GOT3 (cell line): ENCODE measurements at regions not wholly inside any gene's neighbourhood (a gene's known extent, or its start where the extent isn't known, plus 50 kb on each side); places are given as distances from the start of the nearest gene placed in this dataset.

Source experiments
- DNase-seq: peaks from one replicate; lab custom pipeline; 2025; ENCODE audit warnings: mixed read lengths; lab: John Stamatoyannopoulos, UW

DNA sequence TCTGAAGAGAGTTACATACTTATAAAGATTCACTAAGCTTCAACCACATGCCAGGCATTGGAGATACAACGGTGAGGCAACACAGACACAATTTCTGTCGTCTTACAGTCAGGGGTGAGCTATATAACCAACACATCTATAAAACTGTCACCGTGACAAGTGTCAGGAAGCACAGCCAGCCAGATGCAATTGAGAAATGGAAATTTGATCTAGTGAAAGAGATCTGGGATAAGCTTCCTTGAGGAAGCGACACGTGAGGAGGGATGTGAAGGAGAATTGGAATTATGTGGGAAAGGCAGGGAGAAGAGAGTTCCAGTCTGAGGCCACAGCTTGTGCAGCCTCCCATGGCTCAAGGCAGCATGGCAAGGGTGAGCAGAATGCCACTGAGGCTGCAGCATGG, 50.9 kb upstream of the ZNF354B start:
- no peak for DNase-seq

DNA sequence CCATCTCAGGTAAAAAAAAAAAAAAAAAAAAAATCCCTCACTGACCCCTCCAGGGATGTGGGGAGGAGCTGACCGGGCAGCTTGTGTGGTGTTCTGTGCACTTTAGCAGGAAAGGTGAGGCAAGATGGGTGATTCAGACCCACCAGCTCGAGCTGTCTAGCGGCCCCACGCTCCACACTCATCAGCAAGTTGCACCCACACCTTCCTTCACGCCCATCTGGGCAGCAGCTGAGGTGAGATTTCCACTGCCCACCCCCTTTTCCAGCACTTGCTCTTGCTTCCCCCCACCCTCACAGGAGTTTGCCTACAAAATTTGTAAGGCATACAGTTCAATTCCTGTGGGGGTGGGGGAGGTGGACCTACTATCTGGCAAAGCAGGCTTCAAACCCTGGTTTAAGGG, 58.7 kb upstream of the ZNF354B start:
- DNase-seq: no peak

DNA sequence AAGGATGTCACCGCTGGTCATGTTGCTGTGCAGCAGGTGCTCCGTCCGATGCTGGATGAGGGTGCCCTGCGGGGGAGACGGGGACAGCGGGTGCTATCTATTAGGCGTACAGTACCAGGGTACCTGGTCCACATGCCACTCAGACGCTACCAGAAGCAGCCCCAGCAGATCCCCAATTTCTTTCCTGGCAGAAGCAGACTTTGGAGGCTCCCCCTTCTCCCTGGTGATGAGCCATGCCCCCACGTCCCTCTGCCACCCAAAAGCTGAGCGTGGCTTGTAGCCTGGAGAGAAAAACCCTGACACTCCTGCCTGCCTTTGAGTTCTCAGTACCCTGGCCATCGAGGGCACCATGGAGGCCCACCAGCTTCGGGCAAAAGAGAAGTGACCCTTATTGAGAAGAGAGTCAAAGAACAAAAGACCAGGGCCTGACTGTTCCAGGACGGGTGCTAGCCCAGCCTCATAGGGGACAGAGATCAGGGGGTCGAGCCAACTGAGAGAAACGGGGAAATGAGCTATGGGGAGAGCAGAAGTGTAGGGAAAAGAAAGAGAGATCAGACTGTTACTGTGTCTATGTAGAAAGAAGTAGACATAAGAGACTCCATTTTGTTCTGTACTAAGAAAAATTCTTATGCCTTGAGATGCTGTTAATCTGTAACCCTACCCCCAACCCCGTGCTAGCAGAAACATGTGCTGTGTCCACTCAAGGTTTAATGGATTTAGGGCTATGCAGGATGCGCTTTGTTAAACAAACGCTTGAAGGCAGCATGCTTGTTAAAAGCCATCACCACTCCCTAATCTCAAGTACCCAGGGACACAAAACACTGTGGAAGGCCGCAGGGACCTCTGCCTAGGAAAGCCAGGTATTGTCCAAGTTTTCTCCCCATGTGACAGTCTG, 62.0 kb upstream of the ZNF354B start:
- DNase-seq: no peak

- DNase-seq: no peak
Measured at GRCh38 chr5:178797101-178797521, 62.6 kb upstream of the ZNF354B start.

GRCh38 chr5:178796165-178796945, 63.4 kb upstream of the ZNF354B start:
- no peak for DNase-seq

DNA sequence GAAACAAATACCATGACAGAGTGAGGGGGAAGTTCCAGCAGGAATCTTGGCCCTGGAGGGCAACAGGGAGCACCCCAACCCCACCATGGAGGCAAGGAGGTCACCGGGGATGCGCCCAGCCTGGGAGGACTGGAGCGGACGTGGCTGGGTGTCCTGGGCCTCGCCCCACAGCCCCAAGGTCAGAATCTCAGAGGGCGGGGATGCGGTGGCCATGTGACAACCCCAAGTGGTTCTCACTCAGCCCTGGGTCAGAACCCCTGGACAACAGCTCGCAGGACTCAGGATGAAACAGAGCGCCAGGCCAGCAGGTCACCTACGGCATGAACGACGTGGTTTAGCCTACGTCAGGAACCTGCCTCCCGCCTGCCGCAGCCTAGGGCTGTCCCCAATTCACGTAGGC, 64.0 kb upstream of the ZNF354A start:
- DNase-seq: no peak

DNA sequence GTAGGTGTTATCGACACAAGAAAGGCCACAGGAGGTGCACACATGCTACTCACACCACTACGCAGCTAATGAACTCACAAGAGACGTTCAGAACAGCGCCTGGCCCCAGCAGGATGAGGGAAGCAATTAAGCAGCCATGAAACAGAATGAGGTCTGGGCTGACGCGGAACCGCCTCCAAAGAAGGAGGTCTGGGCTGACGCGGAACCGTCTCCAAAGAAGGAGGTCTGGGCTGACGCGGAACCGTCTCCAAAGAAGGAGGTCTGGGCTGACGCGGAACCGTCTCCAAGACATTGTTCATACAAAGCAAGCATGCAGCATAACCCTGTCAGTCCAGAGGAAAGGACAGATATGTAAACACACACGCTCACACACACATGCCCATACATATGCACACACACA, 63.2 kb upstream of the ZNF354A start:
- DNase-seq: no peak

GRCh38 chr5:178793151-178793550, 62.7 kb upstream of the ZNF354A start:
- DNase-seq: no peak

DNA sequence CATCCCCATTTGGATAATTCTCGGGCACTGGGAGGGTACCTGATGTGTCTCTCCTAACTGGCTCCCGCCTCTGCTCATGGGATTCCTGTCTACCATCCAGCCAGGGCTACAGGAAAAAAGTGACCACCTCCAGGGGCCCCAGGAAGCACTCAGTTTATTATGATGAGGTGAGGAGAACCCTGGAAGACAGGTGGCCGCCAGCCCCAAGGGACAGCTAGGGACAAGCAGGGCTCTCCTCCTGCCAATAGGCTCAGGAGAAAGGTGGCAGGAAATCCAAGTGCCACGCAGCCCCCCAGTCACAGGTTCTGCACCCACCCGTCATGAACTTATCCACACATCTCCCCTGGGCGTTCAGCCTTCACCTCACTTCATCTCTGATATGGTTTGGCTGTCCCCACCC, 61.5 kb upstream of the ZNF354A start:
- no peak for DNase-seq

GRCh38 chr5:178790371-178790770, 59.9 kb upstream of the ZNF354A start:
- no peak for DNase-seq

- DNase-seq: no peak
Measured at GRCh38 chr5:178788381-178789085, 58.1 kb upstream of the ZNF354A start.

DNA sequence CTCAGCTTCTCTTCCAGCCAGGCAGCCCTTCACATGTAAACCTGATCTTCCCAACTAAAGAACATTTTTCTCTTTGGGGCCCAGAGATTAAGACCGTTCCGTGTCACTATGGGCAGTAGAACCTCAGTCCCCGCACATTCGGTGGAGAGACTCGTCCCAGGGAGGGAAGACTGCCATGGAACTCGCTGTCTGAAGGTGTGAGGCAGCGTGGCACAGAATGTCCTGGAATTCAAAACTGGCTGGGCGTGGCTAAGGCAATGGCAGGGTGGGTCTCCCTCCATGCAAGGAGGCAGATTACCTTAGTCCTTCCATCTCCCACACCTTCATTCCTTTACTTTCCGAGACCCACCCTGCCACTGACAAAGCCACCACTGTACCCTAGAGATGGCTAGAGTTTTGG, 57.4 kb upstream of the ZNF354A start:
- no peak for DNase-seq

- peak; percentile 23 for DNase-seq
Measured at GRCh38 chr5:178786859-178787499, 56.5 kb upstream of the ZNF354A start.

DNA sequence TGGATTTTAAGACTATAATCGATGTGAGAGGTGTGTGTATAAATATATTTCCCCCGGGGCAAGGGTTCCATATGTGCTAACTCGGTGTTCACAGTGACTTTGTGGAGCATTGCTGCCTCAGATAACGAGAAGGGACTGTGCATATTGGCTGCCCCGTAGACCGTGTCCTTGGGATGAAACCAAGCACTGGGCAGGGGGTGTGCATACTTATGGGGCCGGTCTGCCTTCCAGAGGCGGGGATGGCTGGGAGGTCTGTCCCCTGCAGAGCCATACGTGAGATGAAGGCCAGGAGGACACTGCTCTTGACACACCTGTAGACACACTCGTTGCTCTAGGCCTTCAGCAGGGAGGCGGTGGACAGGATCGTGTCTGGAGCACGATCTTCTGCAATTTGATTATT, 56.0 kb upstream of the ZNF354A start:
- DNase-seq: no peak

- peak; percentile 15 for DNase-seq
Measured at GRCh38 chr5:178785999-178786398, 55.5 kb upstream of the ZNF354A start.

DNA sequence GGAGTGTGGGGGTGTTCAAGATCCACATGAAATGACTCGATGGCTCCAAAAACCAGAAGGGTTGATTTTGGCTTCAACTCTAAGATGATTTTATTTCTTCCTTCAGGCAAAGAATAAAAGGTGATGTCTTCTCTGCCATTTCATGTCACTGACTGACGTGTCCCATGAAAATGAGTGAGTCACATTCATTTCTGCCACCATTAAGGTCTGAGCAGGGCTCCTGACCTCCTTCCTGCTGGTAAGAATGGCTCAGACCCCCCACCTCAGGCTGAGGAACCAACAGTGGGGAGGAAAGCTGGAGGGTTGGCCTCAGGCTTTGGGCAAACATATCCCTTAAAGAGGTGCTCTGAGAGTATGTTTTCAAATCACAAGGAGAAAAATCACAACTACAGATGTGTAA, 53.9 kb upstream of the ZNF354A start:
- DNase-seq: no peak

DNA sequence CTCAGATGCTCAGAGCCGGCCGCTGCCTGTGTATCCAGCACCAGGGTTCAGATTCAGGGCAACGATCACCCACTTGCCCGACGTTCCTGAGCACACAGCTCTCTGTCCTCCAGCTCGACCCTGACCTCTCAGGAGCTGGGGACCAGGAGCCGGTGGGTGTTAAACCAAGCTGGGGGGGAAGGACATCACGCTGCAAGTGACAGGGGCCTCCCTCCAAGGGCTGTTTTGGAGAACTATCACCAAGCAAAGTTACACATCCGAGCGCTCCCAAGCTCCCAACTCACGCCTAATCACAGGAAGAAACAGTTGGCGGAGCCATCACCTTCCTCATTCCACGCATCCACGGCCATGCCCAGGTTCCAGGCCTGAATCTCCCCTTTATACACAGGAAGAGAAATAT, 51.5 kb upstream of the ZNF354A start:
- DNase-seq: no peak

- DNase-seq: no peak
Measured at GRCh38 chr5:178780581-178781498, 50.4 kb upstream of the ZNF354A start.
